H1 (cell line): ENCODE measurements at regions not wholly inside any gene's neighbourhood (a gene's known extent, or its start where the extent isn't known, plus 50 kb on each side); places are given as distances from the start of the nearest gene placed in this dataset.

ENCODE experiments used
- CTCF ChIA-PET: fragments of 300-600 bp; sonication (Branson Sonifier 250); formaldehyde crosslinking; loops from one replicate; lab custom pipeline; 2021; ENCODE audit not compliant: partially characterized antibody; lab: Charles Lee
- POLR2A ChIA-PET: fragments of 300-600 bp; sonication (Branson Sonifier 250); formaldehyde crosslinking; loops from one replicate; lab custom pipeline; 2021; ENCODE audit warnings: inconsistent platforms; ENCODE audit not compliant: partially characterized antibody; lab: Charles Lee
- DNase-seq, 2 experiments: peaks; one replicate each; pipeline versions ENCODE4 v3.0.0 to v3.0.0-alpha.2; 2010 to 2022; ENCODE audit warnings: low spot score in 2 of 2, low read depth in 1 of 2, mixed read lengths in 1 of 2
- FAIRE-seq: peaks from 2 replicates; lab custom pipeline; 2011; peaks lifted over from hg19 to GRCh38; lab: Jason Lieb, UNC
- H2AFZ ChIP-seq: 2 replicates; pipeline ENCODE4 v1.8.1; 2012; ENCODE audit warnings: low read length, inconsistent platforms
- H2AK5ac ChIP-seq: 2 replicates; pipeline ENCODE4 v1.6.1; 2013; ENCODE audit warnings: low read depth, low read length
- H2BK120ac ChIP-seq: replicated peaks from 2 replicates; pipeline ENCODE3; 2013; ENCODE audit warnings: low read depth, low read length, inconsistent platforms
- H2BK12ac ChIP-seq: 2 replicates; pipeline ENCODE4 v1.6.1; 2013; ENCODE audit warnings: low read depth, low read length
- H2BK15ac ChIP-seq: 2 replicates; pipeline ENCODE4 v1.6.1; 2013; ENCODE audit warnings: low read length
- H2BK20ac ChIP-seq: 2 replicates; pipeline ENCODE4 v1.6.1; 2013; ENCODE audit warnings: low read length
- H2BK5ac ChIP-seq: 2 replicates; pipeline ENCODE4 v1.6.1; 2013; ENCODE audit warnings: low read depth, low read length
- H3K14ac ChIP-seq: 2 replicates; pipeline ENCODE4 v1.6.1; 2013; ENCODE audit warnings: inconsistent platforms; ENCODE audit not compliant: insufficient read length
- H3K18ac ChIP-seq: 2 replicates; pipeline ENCODE4 v1.6.1; 2013; ENCODE audit warnings: low read length; ENCODE audit errors: extremely low read depth
- H3K23ac ChIP-seq: 2 replicates; pipeline ENCODE4 v1.6.1; 2013; ENCODE audit warnings: inconsistent platforms; ENCODE audit not compliant: insufficient read length
- H3K23me2 ChIP-seq: 2 replicates; pipeline ENCODE4 v1.6.1; 2013; ENCODE audit warnings: low read depth, low read length
- H3K27ac ChIP-seq: 2 replicates; pipeline ENCODE4 v1.6.1; 2011; ENCODE audit warnings: low read depth, low read length, inconsistent platforms
- H3K27me3 ChIP-seq, 4 experiments: replicated peaks in 1 of 4; 1 replicate in 1 of 4; 2 replicates in 3 of 4; pipeline versions ENCODE4 v1.6.1 to v1.8.1; 2011 to 2013; ENCODE audit warnings: low read length in 3 of 4, mild to moderate bottlenecking in 3 of 4, inconsistent platforms in 2 of 4, mixed read lengths in 2 of 4, moderate library complexity in 1 of 4; ENCODE audit not compliant: control insufficient read depth in 3 of 4, insufficient read depth in 3 of 4; ENCODE audit errors: extremely low read depth in 1 of 4
- H3K36me3 ChIP-seq, 4 experiments: 2 replicates each; pipeline versions ENCODE4 v1.6.1 to v1.8.1; 2011 to 2013; ENCODE audit warnings: mild to moderate bottlenecking in 4 of 4, low read length in 3 of 4, moderate library complexity in 2 of 4, control low read depth in 1 of 4, inconsistent platforms in 1 of 4; ENCODE audit not compliant: insufficient read depth in 4 of 4, control insufficient read depth in 2 of 4
- H3K4ac ChIP-seq: replicated peaks from 2 replicates; pipeline ENCODE3; 2013; ENCODE audit warnings: low read length, low read depth, mixed read lengths, inconsistent platforms; ENCODE audit not compliant: insufficient read length
- H3K4me1 ChIP-seq, 4 experiments: replicated peaks in 1 of 4; 1 replicate in 1 of 4; 2 replicates in 3 of 4; pipeline versions ENCODE4 v1.6.1 to v1.8.1; 2011 to 2013; ENCODE audit warnings: low read length in 3 of 4, inconsistent platforms in 2 of 4, mixed read lengths in 1 of 4; ENCODE audit not compliant: insufficient read depth in 4 of 4, control insufficient read depth in 3 of 4
- H3K4me2 ChIP-seq, 2 experiments: 2 replicates each; pipeline versions ENCODE4 v1.6.1 to v1.8.1; 2011 to 2013; ENCODE audit warnings: low read depth in 2 of 2, low read length in 2 of 2, control low read depth in 1 of 2, inconsistent platforms in 1 of 2, mild to moderate bottlenecking in 1 of 2; ENCODE audit not compliant: insufficient read depth in 1 of 2
- H3K4me3 ChIP-seq, 4 experiments: fragments of 200-600, 300-600 bp in 1 of 4; sonication (generic), shearing (Covaris generic), sonication (Bioruptor Twin) in 1 of 4; 2 replicates each; pipeline versions ENCODE4 v1.5.1 to v1.8.1; 2011 to 2016; ENCODE audit warnings: low read length in 4 of 4, low read depth in 3 of 4, control low read depth in 2 of 4, inconsistent platforms in 2 of 4, mild to moderate bottlenecking in 2 of 4, mixed read lengths in 1 of 4, moderate library complexity in 1 of 4; ENCODE audit not compliant: insufficient read depth in 2 of 4; ENCODE audit errors: extremely low read depth in 1 of 4
- H3K56ac ChIP-seq: replicated peaks from 2 replicates; pipeline ENCODE3; 2013; ENCODE audit warnings: low read depth, mild to moderate bottlenecking, mixed read lengths, low read length, inconsistent platforms; ENCODE audit not compliant: insufficient read length
- H3K79me1 ChIP-seq: 2 replicates; pipeline ENCODE4 v1.6.1; 2013; ENCODE audit warnings: low read depth, low read length, control low read depth
- H3K79me2 ChIP-seq, 2 experiments: 2 replicates each; pipeline versions ENCODE4 v1.6.1 to v1.8.1; 2012 to 2013; ENCODE audit warnings: low read length in 2 of 2, mild to moderate bottlenecking in 2 of 2, inconsistent platforms in 1 of 2; ENCODE audit not compliant: insufficient read depth in 2 of 2, control insufficient read depth in 1 of 2
- H3K9ac ChIP-seq, 4 experiments: replicated peaks in 1 of 4; 1 replicate in 1 of 4; 2 replicates in 3 of 4; pipeline versions ENCODE4 v1.6.1 to v1.8.1; 2011 to 2013; ENCODE audit warnings: low read depth in 3 of 4, low read length in 3 of 4, control low read depth in 2 of 4, mild to moderate bottlenecking in 2 of 4, moderate library complexity in 2 of 4, inconsistent platforms in 1 of 4; ENCODE audit errors: extremely low read depth in 1 of 4
- H3K9me3 ChIP-seq, 2 experiments: 2 replicates each; pipeline versions ENCODE4 v1.6.1 to v1.8.1; 2012 to 2013; ENCODE audit warnings: mild to moderate bottlenecking in 2 of 2, moderate library complexity in 2 of 2, control low read depth in 1 of 2, inconsistent platforms in 1 of 2, low read depth in 1 of 2, low read length in 1 of 2, mixed read lengths in 1 of 2; ENCODE audit not compliant: insufficient read depth in 2 of 2
- H4K20me1 ChIP-seq, 2 experiments: replicated peaks in 1 of 2; 2 replicates each; pipeline versions ENCODE3 to v1.8.1; 2011 to 2013; ENCODE audit warnings: inconsistent platforms in 2 of 2, low read length in 2 of 2, mild to moderate bottlenecking in 1 of 2; ENCODE audit not compliant: insufficient read depth in 2 of 2, control insufficient read depth in 1 of 2
- H4K5ac ChIP-seq: 2 replicates; pipeline ENCODE4 v1.6.1; 2013; ENCODE audit warnings: low read length, low read depth, mixed read lengths, inconsistent platforms; ENCODE audit not compliant: insufficient read length
- H4K8ac ChIP-seq: 2 replicates; pipeline ENCODE4 v1.8.0; 2013; ENCODE audit warnings: mild to moderate bottlenecking, moderate library complexity, low read length, inconsistent platforms; ENCODE audit not compliant: insufficient read depth; ENCODE audit errors: extremely low read depth
- H4K91ac ChIP-seq: replicated peaks from 2 replicates; pipeline ENCODE3; 2013; ENCODE audit warnings: low read length, mixed read lengths, inconsistent platforms; ENCODE audit not compliant: insufficient read length
- CBX5 ChIP-seq: fragments of 300-800, 300-1000 bp; sonication (generic); IDR thresholded peaks from 2 replicates; pipeline ENCODE4 v1.7.1; 2016; ENCODE audit warnings: antibody characterized with exemption, low read length, low read depth
- CBX8 ChIP-seq: fragments of 300-800, 300-1000 bp; sonication (generic); IDR thresholded peaks from 2 replicates; pipeline ENCODE4 v1.7.1; 2016; ENCODE audit warnings: low read depth, low read length, borderline replicate concordance
- HDAC6 ChIP-seq: IDR thresholded peaks from one replicate; pipeline ENCODE4 v1.7.1; 2012; ENCODE audit warnings: low read depth, mild to moderate bottlenecking, inconsistent platforms, low read length, moderate library complexity
- KDM5A ChIP-seq: fragments of 200-600 bp; IDR thresholded peaks from 2 replicates; pipeline ENCODE4 v1.7.1; 2012; ENCODE audit warnings: mild to moderate bottlenecking, low read length, inconsistent platforms, mixed read lengths
- SUZ12 ChIP-seq: fragments of 200-600 bp; sonication (generic); IDR thresholded peaks from 2 replicates; pipeline ENCODE4 v1.6.1; 2012; ENCODE audit warnings: mild to moderate bottlenecking, inconsistent platforms, low read length, moderate library complexity, mixed read lengths
- TCF12 ChIP-seq: IDR thresholded peaks from 2 replicates; pipeline ENCODE4 v1.6.1; 2011; ENCODE audit warnings: low read depth, mild to moderate bottlenecking, low read length
- WGBS, 2 experiments: shearing (Covaris generic) in 1 of 2; methylation state at CpG; one replicate each; pipeline versions ENCODE4 v1.1.6 to v1.1.7; 2013 to 2015; ENCODE audit warnings: low lambda C conversion rate in 2 of 2, mixed read lengths in 2 of 2, inconsistent platforms in 1 of 2, low coverage in 1 of 2, missing lambda C conversion rate in 1 of 2; ENCODE audit not compliant: insufficient replicate concordance in 2 of 2, insufficient coverage in 1 of 2, insufficient read length in 1 of 2; ENCODE audit errors: extremely low coverage in 1 of 2, missing lambda C conversion rate in 1 of 2; 5-methylcytosine and 5-hydroxymethylcytosine counted together
- TF ChIP-seq, protein P1 (sequence below): IDR thresholded peaks from 2 replicates; pipeline ENCODE4 v1.6.1; 2012; ENCODE audit warnings: inconsistent platforms
- TF ChIP-seq, protein P2 (sequence below): IDR thresholded peaks from 2 replicates; pipeline ENCODE4 v1.6.1; 2012; ENCODE audit warnings: low read length, inconsistent platforms
- TF ChIP-seq, protein P3 (sequence below), 3 experiments: IDR thresholded peaks; 1 replicate in 2 of 3; 2 replicates in 1 of 3; pipeline versions ENCODE4 v1.5.1 to v1.6.1; 2011; ENCODE audit warnings: low read length in 3 of 3, mild to moderate bottlenecking in 3 of 3, inconsistent platforms in 2 of 3, low read depth in 1 of 3, moderate library complexity in 1 of 3; ENCODE audit not compliant: insufficient read depth in 1 of 3; ENCODE audit errors: control extremely low read depth in 1 of 3

DNA sequence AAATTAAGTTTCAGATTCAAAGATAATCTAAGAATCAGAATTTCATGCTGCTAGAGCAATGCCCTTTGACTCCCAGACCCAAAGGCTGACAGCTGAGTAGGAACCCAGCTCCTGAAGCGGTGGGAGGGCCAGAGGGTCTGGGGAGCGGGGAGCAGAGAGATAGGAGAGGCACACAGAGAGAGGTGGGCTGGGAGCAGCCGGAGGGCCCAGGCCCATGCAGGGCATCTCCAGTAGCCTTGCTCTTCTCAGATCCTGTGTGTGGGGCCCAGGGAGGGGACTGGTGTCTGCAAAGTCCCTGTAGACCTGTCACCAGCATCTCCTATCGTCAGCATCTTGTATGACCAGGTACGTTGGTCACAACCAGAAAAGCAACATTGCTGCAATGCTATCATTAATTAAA lies 75.3 kb upstream of the OLFM1 start:
- no peak overlapping the region for H3K4ac ChIP-seq
- FAIRE-seq (no peak), DNase-seq (no peak)
- H3K79me2 ChIP-seq: no peaks in the 10 kb centered on the region
- no peaks in the 10 kb centered on the region for H3K36me3 ChIP-seq
- H3K4me3 ChIP-seq: no peak overlapping the region
- H3K23me2 ChIP-seq: no peaks in the 10 kb centered on the region
- CTCF ChIA-PET: interaction anchor here (0.8 to 1.3 kb wide), 2 partner anchors 12 to 277 kb away, joined by 3 to 5 read pairs; no protein-coding TSS in a partner anchor
- H3K4me1 ChIP-seq: peaks cover 0 to 6% (median 2%) of the 10 kb centered on the region in 4 experiments; a peak in 4 of 7 replicates
- H3K18ac ChIP-seq: no peak overlapping the region
- no peak overlapping the region for H2AK5ac ChIP-seq
- no peaks in the 10 kb centered on the region for H3K79me1 ChIP-seq
- H3K27me3 ChIP-seq: no peaks in the 10 kb centered on the region
- 95% methylated on average over 4 of the region's 5 CpGs; no CpG with 5 or more reads in 1 of the 2 experiments for WGBS, 2 experiments
- POLR2A ChIA-PET: no interaction called here
- H3K56ac ChIP-seq: no peak overlapping the region
- H4K5ac ChIP-seq: no peak overlapping the region
- no peak overlapping the region for H2BK15ac ChIP-seq
- H2BK5ac ChIP-seq: no peak overlapping the region
- no peak overlapping the region for H3K9ac ChIP-seq
- H2BK20ac ChIP-seq: no peak overlapping the region
- no peaks in the 10 kb centered on the region for H4K20me1 ChIP-seq
- H3K14ac ChIP-seq: no peak overlapping the region
- no peak overlapping the region for H2BK12ac ChIP-seq
- H3K4me2 ChIP-seq: no peak overlapping the region
- no peaks in the 10 kb centered on the region; a peak in 1 of 4 replicates for H3K9me3 ChIP-seq
- H2BK120ac ChIP-seq: no peak overlapping the region
- no peak overlapping the region for H3K27ac ChIP-seq
- H3K23ac ChIP-seq: no peak overlapping the region
- H2AFZ ChIP-seq: no peak overlapping the region
- no peak overlapping the region for H4K8ac ChIP-seq
- no peak overlapping the region for H4K91ac ChIP-seq
- TF ChIP-seq, protein P1, sequence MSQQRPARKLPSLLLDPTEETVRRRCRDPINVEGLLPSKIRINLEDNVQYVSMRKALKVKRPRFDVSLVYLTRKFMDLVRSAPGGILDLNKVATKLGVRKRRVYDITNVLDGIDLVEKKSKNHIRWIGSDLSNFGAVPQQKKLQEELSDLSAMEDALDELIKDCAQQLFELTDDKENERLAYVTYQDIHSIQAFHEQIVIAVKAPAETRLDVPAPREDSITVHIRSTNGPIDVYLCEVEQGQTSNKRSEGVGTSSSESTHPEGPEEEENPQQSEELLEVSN: no peak
- no peak for TF ChIP-seq CBX5
- TF ChIP-seq SUZ12: no peak
- TF ChIP-seq, protein P2, sequence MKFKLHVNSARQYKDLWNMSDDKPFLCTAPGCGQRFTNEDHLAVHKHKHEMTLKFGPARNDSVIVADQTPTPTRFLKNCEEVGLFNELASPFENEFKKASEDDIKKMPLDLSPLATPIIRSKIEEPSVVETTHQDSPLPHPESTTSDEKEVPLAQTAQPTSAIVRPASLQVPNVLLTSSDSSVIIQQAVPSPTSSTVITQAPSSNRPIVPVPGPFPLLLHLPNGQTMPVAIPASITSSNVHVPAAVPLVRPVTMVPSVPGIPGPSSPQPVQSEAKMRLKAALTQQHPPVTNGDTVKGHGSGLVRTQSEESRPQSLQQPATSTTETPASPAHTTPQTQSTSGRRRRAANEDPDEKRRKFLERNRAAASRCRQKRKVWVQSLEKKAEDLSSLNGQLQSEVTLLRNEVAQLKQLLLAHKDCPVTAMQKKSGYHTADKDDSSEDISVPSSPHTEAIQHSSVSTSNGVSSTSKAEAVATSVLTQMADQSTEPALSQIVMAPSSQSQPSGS: no peak
- TF ChIP-seq, protein P3, sequence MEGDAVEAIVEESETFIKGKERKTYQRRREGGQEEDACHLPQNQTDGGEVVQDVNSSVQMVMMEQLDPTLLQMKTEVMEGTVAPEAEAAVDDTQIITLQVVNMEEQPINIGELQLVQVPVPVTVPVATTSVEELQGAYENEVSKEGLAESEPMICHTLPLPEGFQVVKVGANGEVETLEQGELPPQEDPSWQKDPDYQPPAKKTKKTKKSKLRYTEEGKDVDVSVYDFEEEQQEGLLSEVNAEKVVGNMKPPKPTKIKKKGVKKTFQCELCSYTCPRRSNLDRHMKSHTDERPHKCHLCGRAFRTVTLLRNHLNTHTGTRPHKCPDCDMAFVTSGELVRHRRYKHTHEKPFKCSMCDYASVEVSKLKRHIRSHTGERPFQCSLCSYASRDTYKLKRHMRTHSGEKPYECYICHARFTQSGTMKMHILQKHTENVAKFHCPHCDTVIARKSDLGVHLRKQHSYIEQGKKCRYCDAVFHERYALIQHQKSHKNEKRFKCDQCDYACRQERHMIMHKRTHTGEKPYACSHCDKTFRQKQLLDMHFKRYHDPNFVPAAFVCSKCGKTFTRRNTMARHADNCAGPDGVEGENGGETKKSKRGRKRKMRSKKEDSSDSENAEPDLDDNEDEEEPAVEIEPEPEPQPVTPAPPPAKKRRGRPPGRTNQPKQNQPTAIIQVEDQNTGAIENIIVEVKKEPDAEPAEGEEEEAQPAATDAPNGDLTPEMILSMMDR (IDR thresholded peaks at IDR 0.05; ENCODE audit: control extremely low read depth in 1 of 3, insufficient read depth in 1 of 3, low read depth in 1 of 3, low read length in 3 of 3): no peak
- TF ChIP-seq CBX8: no peak
- no peak for TF ChIP-seq HDAC6
- TF ChIP-seq TCF12: no peak
- no peak for TF ChIP-seq KDM5A
